Memory B cell (primary cell): ENCODE measurements at regions not wholly inside any gene's neighbourhood (a gene's known extent, or its start where the extent isn't known, plus 50 kb on each side); places are given as distances from the start of the nearest gene placed in this dataset.
"Not testable (repeated sequence)": the region's sequence is repeated elsewhere in the genome, so short reads cannot be mapped to it uniquely, and the experiment has no call there.

Experiments
- ATAC-seq: fragments of 150-1000 bp; cut with Tn5 transposase; 2 replicates; pipeline ENCODE4 v1.10.0; 2021; ENCODE audit warnings: low read depth, mild to moderate bottlenecking, moderate library complexity
- DNase-seq, 2 donors: peaks; one replicate each; pipeline ENCODE4 v3.0.0; 2022; ENCODE audit warnings: low spot score in 2 of 2
- H3K27ac Mint-ChIP-seq: one replicate; pipeline ENCODE4 v1.8.0; 2022; ENCODE audit warnings: mild to moderate bottlenecking, moderate library complexity, mixed read lengths
- H3K27me3 Mint-ChIP-seq: one replicate; pipeline ENCODE4 v1.8.0; 2022; ENCODE audit warnings: mixed read lengths
- H3K36me3 Mint-ChIP-seq: one replicate; pipeline ENCODE4 v1.8.0; 2022; ENCODE audit warnings: mild to moderate bottlenecking, mixed read lengths
- H3K4me1 Mint-ChIP-seq: one replicate; pipeline ENCODE4 v1.8.0; 2022; ENCODE audit warnings: mixed read lengths
- H3K4me3 Mint-ChIP-seq: one replicate; pipeline ENCODE4 v1.8.0; 2022; ENCODE audit warnings: mild to moderate bottlenecking, moderate library complexity, mixed read lengths
- H3K9me3 Mint-ChIP-seq: one replicate; pipeline ENCODE4 v1.8.0; 2022; ENCODE audit warnings: mixed read lengths

GRCh38 chr4:77358315-77358928, 201.4 kb downstream of the CCNG2 start:
- no peak for DNase-seq

GRCh38 chr4:77360451-77360850, 203.4 kb downstream of the CCNG2 start:
- Mint-ChIP-seq H3K36me3 (no peaks in the 10 kb centered on the region), H3K9me3 (no peaks in the 10 kb centered on the region), H3K4me3 (no peak overlapping the region), H3K27me3 (peaks cover 6% of the 10 kb centered on the region), H3K27ac (no peak overlapping the region), H3K4me1 (no peaks in the 10 kb centered on the region)
- ATAC-seq (no peak), DNase-seq (no peak)

More at GRCh38 chr4:77358315-77358928, 201.4 kb downstream of the CCNG2 start:
- Mint-ChIP-seq H3K4me3 (no peak overlapping the region), H3K36me3 (no peaks in the 10 kb centered on the region), H3K9me3 (no peaks in the 10 kb centered on the region), H3K4me1 (peaks cover 9% of the 10 kb centered on the region), H3K27ac (no peak overlapping the region), H3K27me3 (peaks cover 6% of the 10 kb centered on the region)
- no peak for ATAC-seq

GRCh38 chr4:77366876-77367275, 209.9 kb downstream of the CCNG2 start:
- H3K27ac Mint-ChIP-seq, H3K9me3 Mint-ChIP-seq, H3K36me3 Mint-ChIP-seq, ATAC-seq, DNase-seq, H3K4me3 Mint-ChIP-seq, H3K4me1 Mint-ChIP-seq, H3K27me3 Mint-ChIP-seq: not testable (repeated sequence)

- H3K4me1 Mint-ChIP-seq, result no peaks in the 10 kb centered on the region
- peaks cover under 1% of the 10 kb centered on the region for H3K27me3 Mint-ChIP-seq
- H3K9me3 Mint-ChIP-seq, result no peaks in the 10 kb centered on the region
- no peaks in the 10 kb centered on the region for H3K36me3 Mint-ChIP-seq
- H3K27ac Mint-ChIP-seq, result no peak overlapping the region
- ATAC-seq (peak; percentile 47), DNase-seq (no peak)
- no peak overlapping the region for H3K4me3 Mint-ChIP-seq
These were observed 210.6 kb downstream of the CCNG2 start for GRCh38 chr4:77367638-77368037.

- DNase-seq (no peak), ATAC-seq (no peak)
- Mint-ChIP-seq H3K36me3 (no peaks in the 10 kb centered on the region), H3K9me3 (no peaks in the 10 kb centered on the region), H3K4me3 (no peak overlapping the region), H3K27ac (no peak overlapping the region), H3K4me1 (no peaks in the 10 kb centered on the region), H3K27me3 (peaks cover 2% of the 10 kb centered on the region)
These were observed 215.4 kb downstream of the CCNG2 start for GRCh38 chr4:77372375-77372774.

- Mint-ChIP-seq H3K9me3 (no peaks in the 10 kb centered on the region), H3K4me3 (no peak overlapping the region), H3K27me3 (peaks cover 2% of the 10 kb centered on the region), H3K27ac (no peak overlapping the region), H3K4me1 (no peaks in the 10 kb centered on the region), H3K36me3 (no peaks in the 10 kb centered on the region)
- ATAC-seq, result no peak
- DNase-seq, result no peak
These were observed 219.0 kb downstream of the CCNG2 start for GRCh38 chr4:77375866-77376607.

- no peak for DNase-seq
- Mint-ChIP-seq H3K4me3 (no peak overlapping the region), H3K27me3 (peaks cover 2% of the 10 kb centered on the region), H3K9me3 (no peaks in the 10 kb centered on the region), H3K36me3 (no peaks in the 10 kb centered on the region), H3K27ac (no peak overlapping the region), H3K4me1 (no peaks in the 10 kb centered on the region)
- ATAC-seq, result no peak
These were observed 219.9 kb downstream of the CCNG2 start for GRCh38 chr4:77376788-77377460.

GRCh38 chr4:77384094-77384493, 221.5 kb upstream of the CXCL13 start:
- ATAC-seq, result no peak

GRCh38 chr4:77385124-77385969, 220.3 kb upstream of the CXCL13 start:
- Mint-ChIP-seq H3K9me3 (no peaks in the 10 kb centered on the region), H3K4me1 (peaks cover 3% of the 10 kb centered on the region), H3K27me3 (no peaks in the 10 kb centered on the region), H3K4me3 (no peak overlapping the region), H3K36me3 (no peaks in the 10 kb centered on the region), H3K27ac (no peak overlapping the region)
- DNase-seq (peak; percentile 37 to 51), ATAC-seq (peak; percentile 57)

More at GRCh38 chr4:77384094-77384493, 221.5 kb upstream of the CXCL13 start:
- DNase-seq, result no peak
- no peaks in the 10 kb centered on the region for H3K9me3 Mint-ChIP-seq
- no peaks in the 10 kb centered on the region for H3K36me3 Mint-ChIP-seq
- no peak overlapping the region for H3K4me3 Mint-ChIP-seq
- H3K27me3 Mint-ChIP-seq, result no peaks in the 10 kb centered on the region
- H3K4me1 Mint-ChIP-seq, result peaks cover 3% of the 10 kb centered on the region
- H3K27ac Mint-ChIP-seq, result no peak overlapping the region

GRCh38 chr4:77393996-77394395, 211.6 kb upstream of the CXCL13 start:
- Mint-ChIP-seq H3K36me3 (no peaks in the 10 kb centered on the region), H3K27ac (no peak overlapping the region), H3K9me3 (no peaks in the 10 kb centered on the region), H3K4me3 (no peak overlapping the region), H3K27me3 (no peaks in the 10 kb centered on the region), H3K4me1 (no peaks in the 10 kb centered on the region)
- DNase-seq (no peak), ATAC-seq (no peak)

- Mint-ChIP-seq H3K36me3 (peaks cover 2% of the 10 kb centered on the region), H3K4me1 (no peaks in the 10 kb centered on the region), H3K9me3 (peaks cover 1% of the 10 kb centered on the region), H3K4me3 (no peak overlapping the region), H3K27me3 (peaks cover 2% of the 10 kb centered on the region), H3K27ac (no peak overlapping the region)
- DNase-seq, result no peak
- no peak for ATAC-seq
These were observed 210.1 kb upstream of the CXCL13 start for GRCh38 chr4:77395481-77395880.

- Mint-ChIP-seq H3K9me3 (peaks cover 1% of the 10 kb centered on the region), H3K4me3 (no peak overlapping the region), H3K27ac (no peak overlapping the region), H3K36me3 (peaks cover 2% of the 10 kb centered on the region), H3K27me3 (peaks cover 7% of the 10 kb centered on the region), H3K4me1 (no peaks in the 10 kb centered on the region)
- ATAC-seq, result no peak
- DNase-seq, result no peak
These were observed 207.4 kb upstream of the CXCL13 start for GRCh38 chr4:77398256-77398655.

- no peak overlapping the region for H3K4me3 Mint-ChIP-seq
- H3K4me1 Mint-ChIP-seq, result no peaks in the 10 kb centered on the region
- peaks cover 8% of the 10 kb centered on the region for H3K27me3 Mint-ChIP-seq
- ATAC-seq (no peak), DNase-seq (no peak)
- peaks cover 1% of the 10 kb centered on the region for H3K9me3 Mint-ChIP-seq
- peaks cover 2% of the 10 kb centered on the region for H3K36me3 Mint-ChIP-seq
- no peak overlapping the region for H3K27ac Mint-ChIP-seq
These were observed 205.8 kb upstream of the CXCL13 start for GRCh38 chr4:77399831-77400230.

- ATAC-seq (no peak), DNase-seq (no peak)
- no peaks in the 10 kb centered on the region for H3K9me3 Mint-ChIP-seq
- no peak overlapping the region for H3K27ac Mint-ChIP-seq
- H3K36me3 Mint-ChIP-seq, result no peaks in the 10 kb centered on the region
- H3K27me3 Mint-ChIP-seq, result peaks cover 3% of the 10 kb centered on the region
- no peak overlapping the region for H3K4me3 Mint-ChIP-seq
- no peaks in the 10 kb centered on the region for H3K4me1 Mint-ChIP-seq
These were observed 191.9 kb upstream of the CXCL13 start for GRCh38 chr4:77413766-77414165.
